Stomach smooth muscle (tissue), 2 donors: ENCODE measurements at regions not wholly inside any gene's neighbourhood (a gene's known extent, or its start where the extent isn't known, plus 50 kb on each side); places are given as distances from the start of the nearest gene placed in this dataset.

Experiments used
- H3K27ac ChIP-seq: one replicate; pipeline ENCODE4 v1.7.0; 2013; ENCODE audit warnings: mild to moderate bottlenecking, low read length, inconsistent platforms
- H3K27me3 ChIP-seq, 2 donors: one replicate each; pipeline ENCODE4 v1.7.0; 2013; ENCODE audit warnings: low read length in 2 of 2; ENCODE audit not compliant: insufficient read depth in 2 of 2, control insufficient read depth in 1 of 2
- H3K36me3 ChIP-seq, 2 donors: one replicate each; pipeline ENCODE4 v1.7.0; 2013; ENCODE audit warnings: low read length in 2 of 2; ENCODE audit not compliant: control insufficient read depth in 2 of 2, insufficient read depth in 2 of 2
- H3K4me1 ChIP-seq: one replicate; pipeline ENCODE4 v1.7.0; 2013; ENCODE audit warnings: low read length; ENCODE audit not compliant: control insufficient read depth, insufficient read depth
- H3K4me3 ChIP-seq, 2 donors: one replicate each; pipeline ENCODE4 v1.7.0; 2013; ENCODE audit warnings: low read length in 2 of 2
- H3K9ac ChIP-seq, 2 donors: one replicate each; pipeline ENCODE4 v1.7.0; 2013; ENCODE audit warnings: low read length in 2 of 2, mild to moderate bottlenecking in 1 of 2
- H3K9me3 ChIP-seq, 2 donors: one replicate each; pipeline ENCODE4 v1.7.0; 2013; ENCODE audit warnings: low read length in 2 of 2; ENCODE audit not compliant: control insufficient read depth in 2 of 2
- donor health status: healthy.
- donor health status: Pancreatic carcinoma.

- no peak overlapping the region for H3K27ac ChIP-seq
- no peaks in the 10 kb centered on the region for H3K27me3 ChIP-seq
- H3K4me3 ChIP-seq = no peak overlapping the region
- no peaks in the 10 kb centered on the region for H3K36me3 ChIP-seq
- no peak overlapping the region for H3K9ac ChIP-seq
- H3K4me1 ChIP-seq = no peaks in the 10 kb centered on the region
- H3K9me3 ChIP-seq = no peaks in the 10 kb centered on the region
Observed at GRCh38 chr4:125765941-125766340, 451.2 kb downstream of the FAT4 start.

- H3K27me3 ChIP-seq = no peaks in the 10 kb centered on the region
Observed at GRCh38 chr4:125770814-125771398, 456.2 kb downstream of the FAT4 start.

GRCh38 chr4:125772680-125773079, 457.9 kb downstream of the FAT4 start:
- Histone ChIP-seq H3K4me3 (no peak overlapping the region), H3K9me3 (no peaks in the 10 kb centered on the region), H3K4me1 (no peaks in the 10 kb centered on the region), H3K27ac (no peak overlapping the region), H3K27me3 (no peaks in the 10 kb centered on the region), H3K36me3 (no peaks in the 10 kb centered on the region), H3K9ac (no peak overlapping the region)

More at GRCh38 chr4:125770814-125771398, 456.2 kb downstream of the FAT4 start:
- no peak overlapping the region for H3K9ac ChIP-seq
- H3K27ac ChIP-seq = no peak overlapping the region
- H3K4me3 ChIP-seq = no peak overlapping the region
- H3K9me3 ChIP-seq = no peaks in the 10 kb centered on the region
- no peaks in the 10 kb centered on the region for H3K36me3 ChIP-seq
- no peaks in the 10 kb centered on the region for H3K4me1 ChIP-seq

- H3K9me3 ChIP-seq = no peaks in the 10 kb centered on the region
- H3K27me3 ChIP-seq = no peaks in the 10 kb centered on the region
- H3K4me3 ChIP-seq = no peak overlapping the region
- no peaks in the 10 kb centered on the region for H3K36me3 ChIP-seq
- H3K9ac ChIP-seq = no peak overlapping the region
- H3K27ac ChIP-seq = no peak overlapping the region
- no peaks in the 10 kb centered on the region for H3K4me1 ChIP-seq
Observed at GRCh38 chr4:125773502-125773901, 458.7 kb downstream of the FAT4 start.

GRCh38 chr4:125773931-125774330, 459.2 kb downstream of the FAT4 start:
- Histone ChIP-seq H3K4me3 (no peak overlapping the region), H3K27me3 (no peaks in the 10 kb centered on the region), H3K9me3 (no peaks in the 10 kb centered on the region), H3K27ac (no peak overlapping the region), H3K4me1 (no peaks in the 10 kb centered on the region), H3K36me3 (no peaks in the 10 kb centered on the region), H3K9ac (no peak overlapping the region)

GRCh38 chr4:125776146-125776545, 461.4 kb downstream of the FAT4 start:
- Histone ChIP-seq H3K4me3 (no peak overlapping the region), H3K27me3 (no peaks in the 10 kb centered on the region), H3K9ac (no peak overlapping the region), H3K9me3 (no peaks in the 10 kb centered on the region), H3K36me3 (no peaks in the 10 kb centered on the region), H3K27ac (no peak overlapping the region), H3K4me1 (no peaks in the 10 kb centered on the region)

GRCh38 chr4:125780164-125780563, 465.4 kb downstream of the FAT4 start:
- Histone ChIP-seq H3K27me3 (no peaks in the 10 kb centered on the region), H3K27ac (no peak overlapping the region), H3K9ac (no peak overlapping the region), H3K36me3 (no peaks in the 10 kb centered on the region), H3K4me3 (no peak overlapping the region), H3K9me3 (no peaks in the 10 kb centered on the region), H3K4me1 (no peaks in the 10 kb centered on the region)

- Histone ChIP-seq H3K27ac (no peak overlapping the region), H3K4me3 (no peak overlapping the region), H3K9me3 (no peaks in the 10 kb centered on the region), H3K36me3 (no peaks in the 10 kb centered on the region), H3K27me3 (no peaks in the 10 kb centered on the region), H3K9ac (no peak overlapping the region), H3K4me1 (no peaks in the 10 kb centered on the region)
Observed at GRCh38 chr4:125780747-125781146, 466.0 kb downstream of the FAT4 start.

GRCh38 chr4:125781651-125782050, 466.9 kb downstream of the FAT4 start:
- Histone ChIP-seq H3K4me1 (no peaks in the 10 kb centered on the region), H3K27ac (no peak overlapping the region), H3K9ac (no peak overlapping the region), H3K27me3 (no peaks in the 10 kb centered on the region), H3K9me3 (no peaks in the 10 kb centered on the region), H3K4me3 (no peak overlapping the region), H3K36me3 (no peaks in the 10 kb centered on the region)

GRCh38 chr4:125784741-125785140, 470.0 kb downstream of the FAT4 start:
- no peaks in the 10 kb centered on the region for H3K27me3 ChIP-seq
- H3K4me1 ChIP-seq = no peaks in the 10 kb centered on the region
- no peak overlapping the region for H3K27ac ChIP-seq
- H3K4me3 ChIP-seq = no peak overlapping the region
- H3K9ac ChIP-seq = no peak overlapping the region
- H3K9me3 ChIP-seq = no peaks in the 10 kb centered on the region
- H3K36me3 ChIP-seq = no peaks in the 10 kb centered on the region

- Histone ChIP-seq H3K27ac (no peak overlapping the region), H3K27me3 (no peaks in the 10 kb centered on the region), H3K9me3 (no peaks in the 10 kb centered on the region), H3K4me3 (no peak overlapping the region), H3K9ac (no peak overlapping the region), H3K36me3 (no peaks in the 10 kb centered on the region), H3K4me1 (no peaks in the 10 kb centered on the region)
Observed at GRCh38 chr4:125787707-125788106, 473.0 kb downstream of the FAT4 start.
